ENCODE measurements at regions not wholly inside any gene's neighbourhood (a gene's known extent, or its start where the extent isn't known, plus 50 kb on each side); places are given as distances from the start of the nearest gene placed in this dataset.
"Not testable (repeated sequence)": the region's sequence is repeated elsewhere in the genome, so short reads cannot be mapped to it uniquely, and the experiment has no call there.

GRCh38 chr14:44873536-44873935 lies 88.2 kb downstream of the KLHL28 start:
- DNase-seq, result no peak

GRCh38 chr14:44866770-44867169 lies 95.0 kb downstream of the KLHL28 start:
- no peak for DNase-seq

- DNase-seq, result no peak
Measured at GRCh38 chr14:44866322-44866721, 95.4 kb downstream of the KLHL28 start.

- DNase-seq, result no peak
Measured at GRCh38 chr14:44863271-44863670, 98.5 kb downstream of the KLHL28 start.

- DNase-seq, result no peak
Measured at GRCh38 chr14:44854114-44854513, 107.6 kb downstream of the KLHL28 start.

GRCh38 chr14:44847526-44848309 lies 114.0 kb downstream of the KLHL28 start:
- no peak for DNase-seq

GRCh38 chr14:44846232-44846824 lies 115.4 kb downstream of the KLHL28 start:
- peak; percentile 1 to 14 for DNase-seq

- DNase-seq, result not testable (repeated sequence)
Measured at GRCh38 chr14:44835928-44836327, 125.8 kb downstream of the KLHL28 start.

GRCh38 chr14:44833376-44834060 lies 128.2 kb downstream of the KLHL28 start:
- DNase-seq, result no peak

GRCh38 chr14:44830371-44830770 lies 131.4 kb downstream of the KLHL28 start:
- DNase-seq, result no peak

- no peak for DNase-seq
Measured at GRCh38 chr14:44829021-44829420, 132.7 kb downstream of the KLHL28 start.

GRCh38 chr14:44828023-44828422 lies 133.7 kb downstream of the KLHL28 start:
- no peak for DNase-seq

- no peak for DNase-seq
Measured at GRCh38 chr14:44820230-44820964, 141.3 kb downstream of the KLHL28 start.

- no peak for DNase-seq
Measured at GRCh38 chr14:44814196-44814595, 147.6 kb downstream of the KLHL28 start.

GRCh38 chr14:44812672-44813071 lies 149.1 kb downstream of the KLHL28 start:
- no peak for DNase-seq

- no peak for DNase-seq
Measured at GRCh38 chr14:44804391-44804790, 157.4 kb downstream of the KLHL28 start.

- DNase-seq, result peak; percentile 28 to 42
Measured at GRCh38 chr14:44803239-44803905, 158.4 kb downstream of the KLHL28 start.

- no peak for DNase-seq
Measured at GRCh38 chr14:44798386-44799242, 163.1 kb downstream of the KLHL28 start.

GRCh38 chr14:44795725-44796124 lies 166.0 kb downstream of the KLHL28 start:
- DNase-seq, result no peak

- no peak for DNase-seq
Measured at GRCh38 chr14:44791730-44792129, 170.0 kb downstream of the KLHL28 start.

GRCh38 chr14:44788612-44789011 lies 173.1 kb downstream of the KLHL28 start:
- DNase-seq, result no peak

- DNase-seq, result no peak
Measured at GRCh38 chr14:44785096-44785495, 176.7 kb downstream of the KLHL28 start.

Measured in NCI-H1930 (cell line).